Activated CD8-positive, alpha-beta T cell treated with anti-CD3 and anti-CD28 coated beads for 36 hours (primary cell): ENCODE measurements at regions not wholly inside any gene's neighbourhood (a gene's known extent, or its start where the extent isn't known, plus 50 kb on each side); places are given as distances from the start of the nearest gene placed in this dataset.

Source experiments
- ATAC-seq: fragments of 200-7000 bp; cut with Tn5 transposase; one replicate; pipeline ENCODE4 v1.10.0; 2021; ENCODE audit warnings: mild to moderate bottlenecking, moderate library complexity
- CTCF ChIA-PET: fragments of 350-600 bp; sonication (Branson Sonifier 250); formaldehyde crosslinking; loops from one replicate; lab custom pipeline; 2021; ENCODE audit warnings: antibody characterized with exemption; lab: Charles Lee
- POLR2A ChIA-PET: fragments of 350-600 bp; sonication (Branson Sonifier 250); formaldehyde crosslinking; loops from one replicate; lab custom pipeline; 2021; ENCODE audit warnings: antibody characterized with exemption; lab: Charles Lee
- DNase-seq: peaks from one replicate; pipeline ENCODE4 v3.0.0-alpha.2; 2020
- H3K27ac Mint-ChIP-seq: one replicate; pipeline ENCODE4 v1.8.0; 2021; ENCODE audit warnings: mild to moderate bottlenecking, mixed read lengths
- H3K27me3 Mint-ChIP-seq: one replicate; pipeline ENCODE4 v1.8.0; 2021; ENCODE audit warnings: mixed read lengths
- H3K36me3 Mint-ChIP-seq: one replicate; pipeline ENCODE4 v1.8.0; 2021; ENCODE audit warnings: low read depth, mixed read lengths
- H3K4me1 Mint-ChIP-seq: one replicate; pipeline ENCODE4 v1.8.0; 2021; ENCODE audit warnings: low read depth, mixed read lengths
- H3K4me3 Mint-ChIP-seq: one replicate; pipeline ENCODE4 v1.8.0; 2021; ENCODE audit warnings: mild to moderate bottlenecking, moderate library complexity, mixed read lengths
- H3K9me3 Mint-ChIP-seq: one replicate; pipeline ENCODE4 v1.8.0; 2021; ENCODE audit warnings: mixed read lengths
- intact Hi-C: fragments of 100-400 bp; cut with micrococcal nuclease; formaldehyde crosslinking; loops from one replicate; pipeline ENCODE4 v1.10.0; 2022
- TF ChIP-seq, protein P1 (sequence below): fragments of 200-600 bp; IDR thresholded peaks from one replicate; pipeline ENCODE4 v1.8.0; 2022; ENCODE audit warnings: antibody characterized with exemption, mild to moderate bottlenecking

GRCh38 chr2:121917143-121917542, 161.7 kb downstream of the TSN start:
- Mint-ChIP-seq H3K36me3 (no peaks in the 10 kb centered on the region), H3K27ac (no peak overlapping the region), H3K27me3 (peaks cover 2% of the 10 kb centered on the region), H3K4me3 (no peak overlapping the region), H3K9me3 (no peaks in the 10 kb centered on the region), H3K4me1 (no peaks in the 10 kb centered on the region)
- ChIA-PET POLR2A (no interaction called here), CTCF (interaction anchor here (0.6 kb wide), 1 partner anchor 837 kb away, joined by 3 read pairs; no protein-coding TSS in a partner anchor)
- TF ChIP-seq, protein P1, sequence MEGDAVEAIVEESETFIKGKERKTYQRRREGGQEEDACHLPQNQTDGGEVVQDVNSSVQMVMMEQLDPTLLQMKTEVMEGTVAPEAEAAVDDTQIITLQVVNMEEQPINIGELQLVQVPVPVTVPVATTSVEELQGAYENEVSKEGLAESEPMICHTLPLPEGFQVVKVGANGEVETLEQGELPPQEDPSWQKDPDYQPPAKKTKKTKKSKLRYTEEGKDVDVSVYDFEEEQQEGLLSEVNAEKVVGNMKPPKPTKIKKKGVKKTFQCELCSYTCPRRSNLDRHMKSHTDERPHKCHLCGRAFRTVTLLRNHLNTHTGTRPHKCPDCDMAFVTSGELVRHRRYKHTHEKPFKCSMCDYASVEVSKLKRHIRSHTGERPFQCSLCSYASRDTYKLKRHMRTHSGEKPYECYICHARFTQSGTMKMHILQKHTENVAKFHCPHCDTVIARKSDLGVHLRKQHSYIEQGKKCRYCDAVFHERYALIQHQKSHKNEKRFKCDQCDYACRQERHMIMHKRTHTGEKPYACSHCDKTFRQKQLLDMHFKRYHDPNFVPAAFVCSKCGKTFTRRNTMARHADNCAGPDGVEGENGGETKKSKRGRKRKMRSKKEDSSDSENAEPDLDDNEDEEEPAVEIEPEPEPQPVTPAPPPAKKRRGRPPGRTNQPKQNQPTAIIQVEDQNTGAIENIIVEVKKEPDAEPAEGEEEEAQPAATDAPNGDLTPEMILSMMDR, result no peak
- intact Hi-C loops, result no loop called here
- ATAC-seq (no peak), DNase-seq (no peak)

- Mint-ChIP-seq H3K27ac (no peak overlapping the region), H3K4me1 (no peaks in the 10 kb centered on the region), H3K27me3 (peaks cover 2% of the 10 kb centered on the region), H3K9me3 (no peaks in the 10 kb centered on the region), H3K36me3 (no peaks in the 10 kb centered on the region), H3K4me3 (no peak overlapping the region)
- ATAC-seq (no peak), DNase-seq (no peak)
- TF ChIP-seq, protein P1, result no peak
- ChIA-PET CTCF (no interaction called here), POLR2A (no interaction called here)
- intact Hi-C loops, result no loop called here
Observed at GRCh38 chr2:121918231-121918630, 162.8 kb downstream of the TSN start.

DNA sequence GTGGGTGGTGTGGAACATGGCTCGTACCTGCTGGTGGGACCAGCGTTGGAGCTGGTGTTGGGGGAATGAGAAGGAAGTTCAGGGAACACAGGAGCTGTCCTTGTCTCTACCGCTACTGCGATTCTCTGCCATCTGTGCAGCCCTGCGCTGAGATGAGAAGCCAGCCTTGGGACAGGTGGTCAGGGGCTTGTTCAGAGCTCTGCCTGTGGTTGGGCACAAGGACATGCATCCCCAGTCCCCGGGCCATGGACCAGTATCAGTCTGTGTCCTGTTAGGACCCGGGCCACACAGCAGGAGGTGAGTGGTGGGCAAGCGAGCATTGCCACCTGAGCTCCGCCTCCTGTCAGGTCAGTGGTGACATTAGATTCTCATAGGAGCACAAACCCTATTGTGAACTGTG, 164.4 kb downstream of the TSN start:
- POLR2A ChIA-PET, result no interaction called here
- Mint-ChIP-seq H3K4me3 (no peak overlapping the region), H3K27ac (no peak overlapping the region), H3K27me3 (peaks cover 2% of the 10 kb centered on the region), H3K4me1 (no peaks in the 10 kb centered on the region), H3K36me3 (no peaks in the 10 kb centered on the region), H3K9me3 (peaks cover 3% of the 10 kb centered on the region)
- DNase-seq, result no peak
- TF ChIP-seq, protein P1, result no peak
- no peak for ATAC-seq
- CTCF ChIA-PET, result no interaction called here
- intact Hi-C loops, result no loop called here

DNA sequence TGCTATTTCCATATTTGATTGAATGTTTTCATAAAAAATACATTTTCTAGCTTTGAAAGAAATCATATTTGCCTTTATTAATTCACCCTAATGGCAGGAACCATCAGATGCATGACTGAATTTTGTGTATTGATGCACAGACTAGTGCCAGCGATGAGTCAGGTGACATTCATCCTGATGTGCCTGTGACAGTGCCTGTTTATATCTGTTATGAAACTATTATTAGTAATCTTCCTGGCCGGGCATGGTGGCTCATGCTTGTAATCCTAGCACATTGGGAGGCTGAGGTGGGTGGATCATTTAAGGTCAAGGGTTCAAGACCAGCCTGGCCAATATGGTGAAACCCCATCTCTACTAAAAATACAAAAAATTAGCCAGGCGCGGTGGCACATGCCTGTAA, 170.0 kb downstream of the TSN start:
- DNase-seq (no peak), ATAC-seq (no peak)
- TF ChIP-seq, protein P1, result no peak
- Mint-ChIP-seq H3K9me3 (peaks cover 3% of the 10 kb centered on the region), H3K4me3 (no peak overlapping the region), H3K36me3 (no peaks in the 10 kb centered on the region), H3K27ac (no peak overlapping the region), H3K27me3 (no peaks in the 10 kb centered on the region), H3K4me1 (no peaks in the 10 kb centered on the region)
- POLR2A ChIA-PET, result no interaction called here
- CTCF ChIA-PET, result interaction anchor here (1.6 kb wide), 1 partner anchor 28 kb away, joined by 3 read pairs; no protein-coding TSS in a partner anchor
- intact Hi-C loops, result no loop called here

- intact Hi-C loops, result no loop called here
- H3K4me3 Mint-ChIP-seq, result no peak overlapping the region
- peaks cover 4% of the 10 kb centered on the region for H3K27me3 Mint-ChIP-seq
- DNase-seq (no peak), ATAC-seq (no peak)
- no peaks in the 10 kb centered on the region for H3K36me3 Mint-ChIP-seq
- TF ChIP-seq, protein P1, result no peak
- ChIA-PET POLR2A (no interaction called here), CTCF (no interaction called here)
- H3K9me3 Mint-ChIP-seq, result no peaks in the 10 kb centered on the region
- no peak overlapping the region for H3K27ac Mint-ChIP-seq
- no peaks in the 10 kb centered on the region for H3K4me1 Mint-ChIP-seq
Observed at GRCh38 chr2:121943285-121943684, 187.8 kb downstream of the TSN start.
